GM10248 (cell line): ENCODE measurements at regions not wholly inside any gene's neighbourhood (a gene's known extent, or its start where the extent isn't known, plus 50 kb on each side); places are given as distances from the start of the nearest gene placed in this dataset.

ENCODE experiments used
- CTCF ChIA-PET: fragments of 300-600 bp; sonication (Branson Sonifier 250); formaldehyde crosslinking; extraction: SDS; loops from one replicate; lab custom pipeline; 2021; ENCODE audit warnings: antibody characterized with exemption; lab: Yijun Ruan, JAX
- POLR2A ChIA-PET: fragments of 350-650 bp; sonication (Branson Sonifier 250); formaldehyde crosslinking; extraction: SDS; loops from one replicate; lab custom pipeline; 2020; ENCODE audit warnings: antibody characterized with exemption; lab: Yijun Ruan, JAX
- DNase-seq: peaks from one replicate; pipeline ENCODE4 v3.0.0; 2012; ENCODE audit errors: extremely low spot score
- CTCF ChIP-seq: IDR thresholded peaks from 2 replicates; pipeline ENCODE4 v1.5.1; 2012; ENCODE audit warnings: mild to moderate bottlenecking, low read depth; ENCODE audit errors: extremely low read depth, missing control alignments, control extremely low read depth

DNA sequence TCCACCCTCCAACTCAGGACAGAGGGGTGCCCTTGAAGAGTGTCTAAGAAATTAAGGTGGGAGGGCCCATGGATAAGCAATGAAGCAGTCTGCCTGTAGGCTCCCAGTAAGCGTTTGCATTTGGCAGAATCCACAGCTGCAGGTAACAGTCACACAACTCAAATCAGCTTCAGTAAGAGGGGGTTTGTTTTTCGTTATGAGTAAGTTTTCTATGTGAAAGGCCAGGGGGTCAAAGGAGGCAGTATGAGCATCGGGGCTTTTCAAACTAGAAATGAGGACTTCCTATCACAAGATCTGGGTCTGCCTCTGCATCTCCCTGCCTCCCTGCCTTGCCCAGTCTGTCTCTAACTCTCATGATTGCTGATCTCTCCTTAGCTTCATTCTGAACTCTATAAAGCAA lies 128.1 kb upstream of the CCL2 start:
- ChIA-PET POLR2A (no interaction called here), CTCF (interaction anchor here (1.2 kb wide), 1 partner anchor 35 kb away, joined by 3 read pairs; no protein-coding TSS in a partner anchor)
- DNase-seq = no peak
- TF ChIP-seq CTCF = no peak

- DNase-seq = no peak
- ChIA-PET POLR2A (no interaction called here), CTCF (interaction anchor here (1.6 to 1.9 kb wide), 2 partner anchors 11 to 351 kb away, joined by 4 to 5 read pairs; no protein-coding TSS in a partner anchor)
- TF ChIP-seq CTCF = no peak
Measured at GRCh38 chr17:34130544-34130943, 124.5 kb upstream of the CCL2 start.

- ChIA-PET POLR2A (no interaction called here), CTCF (interaction anchor here (1.0 to 1.9 kb wide), 4 partner anchors 9 to 380 kb away, joined by 3 to 5 read pairs (median 4); no protein-coding TSS in a partner anchor)
- DNase-seq = no peak
- no peak for TF ChIP-seq CTCF
Measured at GRCh38 chr17:34131386-34131785, 123.7 kb upstream of the CCL2 start.

DNA sequence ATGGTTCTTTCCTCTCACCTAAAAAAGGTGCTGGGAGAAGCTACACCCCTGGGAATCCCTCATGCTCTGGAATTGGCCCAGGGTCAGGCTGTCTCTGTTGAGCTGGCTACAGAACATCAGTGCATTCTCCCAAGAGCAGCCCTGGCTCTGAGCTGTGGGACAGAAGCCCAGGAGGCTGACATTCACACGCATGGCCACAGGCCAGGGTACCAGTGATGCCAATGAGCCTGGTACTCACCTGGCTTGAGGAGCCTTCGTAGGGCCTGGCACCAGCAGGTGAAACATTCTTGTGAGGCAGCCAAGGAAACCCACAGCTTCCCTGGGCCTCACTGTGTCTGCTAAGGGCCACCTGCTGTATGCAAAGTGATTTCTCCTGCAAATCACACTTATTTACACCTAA lies 121.7 kb upstream of the CCL2 start:
- no peak for TF ChIP-seq CTCF
- no peak for DNase-seq
- ChIA-PET POLR2A (no interaction called here), CTCF (interaction anchor here (1.2 to 3.0 kb wide), 2 partner anchors 12 to 18 kb away, joined by 3 to 17 read pairs; no protein-coding TSS in a partner anchor)

DNA sequence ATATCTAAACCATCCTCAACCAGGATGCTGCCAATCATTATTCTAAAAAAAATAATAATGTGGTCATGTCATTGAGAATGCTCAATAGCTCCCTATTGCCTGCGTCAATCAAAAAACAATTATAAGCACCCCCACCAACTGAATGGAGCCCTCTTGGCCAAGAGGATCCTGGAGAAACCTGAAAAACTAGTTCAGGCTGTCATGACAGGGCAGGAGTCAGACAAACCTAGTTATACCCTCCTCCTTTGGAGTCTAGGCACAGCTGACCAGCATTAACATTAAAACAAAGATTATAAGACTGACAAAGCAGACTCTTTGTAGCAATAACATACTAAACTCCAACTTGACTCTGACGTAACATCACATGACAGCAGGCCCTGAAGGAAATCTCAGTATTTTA lies 119.2 kb upstream of the CCL2 start:
- no peak for DNase-seq
- ChIA-PET POLR2A (no interaction called here), CTCF (interaction anchor here (1.3 to 3.0 kb wide), 2 partner anchors 10 to 356 kb away, joined by 3 to 17 read pairs; no protein-coding TSS in a partner anchor)
- no peak for TF ChIP-seq CTCF

DNA sequence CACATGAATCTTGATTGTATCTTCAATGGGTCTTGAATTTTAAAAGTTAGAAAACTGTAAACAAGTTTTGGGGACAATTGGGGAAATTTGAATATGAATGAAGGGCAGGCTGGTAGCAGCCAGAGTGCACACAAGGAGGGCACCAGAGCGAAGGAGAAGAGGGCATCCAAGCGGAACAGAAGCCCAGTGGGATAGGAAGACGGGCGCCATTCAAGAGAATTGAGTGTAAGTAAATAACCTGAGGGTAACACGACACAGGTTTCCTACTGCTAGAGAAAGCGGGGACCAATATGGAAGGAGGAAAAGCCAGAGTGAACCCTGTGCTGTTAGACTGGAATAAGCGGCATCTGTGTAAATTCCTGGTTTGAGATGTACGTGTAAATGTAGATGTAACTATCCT lies 115.1 kb upstream of the CCL2 start:
- ChIA-PET CTCF (interaction anchor here (0.9 to 1.5 kb wide), 2 partner anchors 9 to 361 kb away, joined by 3 to 6 read pairs; no protein-coding TSS in a partner anchor), POLR2A (no interaction called here)
- TF ChIP-seq CTCF = no peak

More for the DNA sequence above, 115.1 kb upstream of the CCL2 start:
- DNase-seq = no peak
